Ovary (tissue), 7 donors: ENCODE measurements at regions not wholly inside any gene's neighbourhood (a gene's known extent, or its start where the extent isn't known, plus 50 kb on each side); places are given as distances from the start of the nearest gene placed in this dataset.

ENCODE experiments used
- DNase-seq, 5 donors: peaks; one replicate each; pipeline ENCODE4 v3.0.0-alpha.2; 2019 to 2020
- H3K27ac ChIP-seq, 2 donors: fragments of 200-600 bp; one replicate each; pipeline versions ENCODE4 v1.5.1 to v1.8.0; 2019 to 2022
- H3K27me3 ChIP-seq: fragments of 200-600 bp; one replicate; pipeline ENCODE4 v1.8.0; 2022
- H3K36me3 ChIP-seq: fragments of 200-600 bp; sonication (generic); one replicate; pipeline ENCODE4 v1.5.1; 2019
- H3K4me1 ChIP-seq: one replicate; pipeline ENCODE4 v1.8.1; 2013; ENCODE audit warnings: mild to moderate bottlenecking, moderate library complexity; ENCODE audit not compliant: insufficient read depth
- H3K4me3 ChIP-seq: fragments of 200-600 bp; sonication (generic); one replicate; pipeline ENCODE4 v1.5.1; 2017
- H3K9me3 ChIP-seq, 2 donors: fragments of 200-600 bp in 1 of 2; sonication (generic) in 1 of 2; one replicate each; pipeline versions ENCODE4 v1.5.1 to v1.8.1; 2013 to 2019; ENCODE audit warnings: mild to moderate bottlenecking in 1 of 2, moderate library complexity in 1 of 2
- CTCF ChIP-seq, 3 donors: fragments of 450-650 bp in 2 of 3; fragments of 200-600 bp in 1 of 3; IDR thresholded peaks; one replicate each; pipeline versions ENCODE4 v1.5.1 to v1.8.0; 2016 to 2022; ENCODE audit warnings: antibody characterized with exemption in 3 of 3, mild to moderate bottlenecking in 1 of 3
- EP300 ChIP-seq: sonication (generic); formaldehyde crosslinking; IDR thresholded peaks from one replicate; pipeline ENCODE4 v1.6.1; 2017; ENCODE audit warnings: antibody characterized with exemption
- POLR2A ChIP-seq: fragments of 450-650 bp; IDR thresholded peaks from one replicate; pipeline ENCODE4 v1.6.1; 2017; ENCODE audit warnings: antibody characterized with exemption, mild to moderate bottlenecking, moderate library complexity
- WGBS, 3 donors: extraction: QIAGEN DNeasy Blood & Tissue Kit in 1 of 3; methylation state at CpG; one replicate each; pipeline versions ENCODE4 v1.1.5 to v1.1.7; 2013 to 2017; 5-methylcytosine and 5-hydroxymethylcytosine counted together
- intact Hi-C, 4 donors: fragments of 100-400 bp; cut with DNase I; formaldehyde crosslinking; loops; one replicate each; pipeline versions ENCODE4 v1.11.0 to v1.15.1; 2022 to 2023
- donor health status: DM: no; HTN: no; CAD: no; lungs with moderate emphysema.
- donor health status: DM: no; HTN: no; CAD: no.
- donor health status: Bipolar disorder and iron deficiency.
- donor health status: DM: no; HTN: no; CAD: no.
- donor health status: DM: yes; HTN: yes; CAD: no.

- no peak overlapping the region for H3K27ac ChIP-seq
- no peaks in the 10 kb centered on the region for H3K9me3 ChIP-seq
- no peak for DNase-seq
- H3K27me3 ChIP-seq = no peaks in the 10 kb centered on the region
- H3K4me1 ChIP-seq = no peaks in the 10 kb centered on the region
- no peaks in the 10 kb centered on the region for H3K36me3 ChIP-seq
- intact Hi-C loops = no loop called here
- TF ChIP-seq EP300 = no peak
- no peak for TF ChIP-seq CTCF (IDR thresholded peaks at IDR 0.05)
- TF ChIP-seq POLR2A = no peak
- no peak overlapping the region for H3K4me3 ChIP-seq
- WGBS, 3 donors = 65 to 82% (median 68%) methylated on average over 3 of the region's 3 CpGs
Observed at GRCh38 chr9:71333321-71333720, 211.9 kb upstream of the TRPM3 start.

DNA sequence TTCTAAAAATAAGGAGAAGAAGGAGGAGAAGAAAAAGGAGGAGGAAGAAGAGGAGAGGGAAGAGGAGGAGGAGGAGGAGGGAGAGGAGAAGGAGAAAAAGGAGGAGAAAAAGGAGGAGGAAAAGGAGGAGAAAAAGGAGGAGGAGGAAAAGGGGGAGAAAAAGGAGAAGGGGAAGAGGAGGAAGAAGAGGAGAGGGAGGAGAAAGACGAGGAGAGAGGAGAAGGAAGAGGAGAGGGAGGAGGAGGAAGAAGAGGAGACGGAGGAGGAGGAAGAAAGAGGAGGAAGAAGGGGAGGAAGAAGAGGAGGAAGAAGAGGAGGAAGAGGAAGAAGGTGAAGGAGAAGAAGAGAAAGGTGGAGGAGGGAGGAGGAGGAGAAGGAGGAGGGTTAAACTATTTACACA lies 210.2 kb upstream of the TRPM3 start:
- no peak for DNase-seq
- no peaks in the 10 kb centered on the region for H3K9me3 ChIP-seq
- H3K27me3 ChIP-seq = no peaks in the 10 kb centered on the region
- WGBS, 3 donors = 55 to 68% (median 67%) methylated on average over 2 of the region's 2 CpGs
- no peak overlapping the region for H3K4me3 ChIP-seq
- no peak overlapping the region for H3K27ac ChIP-seq
- no peaks in the 10 kb centered on the region for H3K4me1 ChIP-seq
- intact Hi-C loops = no loop called here
- TF ChIP-seq POLR2A (no peak), CTCF (IDR thresholded peaks at IDR 0.05) (no peak), EP300 (no peak)
- H3K36me3 ChIP-seq = no peaks in the 10 kb centered on the region

GRCh38 chr9:71329873-71330272 lies 208.5 kb upstream of the TRPM3 start:
- 86 to 87% (median 87%) methylated on average over 3 of the region's 3 CpGs for WGBS, 3 donors
- H3K36me3 ChIP-seq = no peaks in the 10 kb centered on the region
- intact Hi-C loops = no loop called here
- no peaks in the 10 kb centered on the region for H3K27me3 ChIP-seq
- H3K4me1 ChIP-seq = no peaks in the 10 kb centered on the region
- no peak overlapping the region for H3K27ac ChIP-seq
- TF ChIP-seq EP300 = no peak
- no peak for TF ChIP-seq CTCF (IDR thresholded peaks at IDR 0.05)
- no peak for TF ChIP-seq POLR2A
- no peak for DNase-seq
- H3K4me3 ChIP-seq = no peak overlapping the region
- no peaks in the 10 kb centered on the region for H3K9me3 ChIP-seq

DNA sequence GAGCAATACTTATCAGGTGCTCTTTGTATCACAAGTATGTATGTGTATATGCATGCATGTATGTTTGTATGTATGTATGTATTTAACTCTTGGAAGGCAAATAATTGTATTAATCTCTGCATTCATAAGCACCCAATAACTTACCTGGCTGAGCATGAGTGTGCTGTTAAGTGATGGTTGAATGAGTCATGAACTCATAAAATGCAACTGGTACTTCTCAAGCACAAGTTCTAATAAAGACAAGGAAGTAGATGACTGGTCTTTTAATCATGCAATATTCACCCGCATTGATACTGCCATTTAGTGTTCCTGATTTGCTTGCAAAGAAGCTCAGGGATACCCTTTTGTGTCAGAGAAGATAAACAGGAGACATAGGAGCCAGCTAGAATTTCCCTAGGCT lies 204.9 kb upstream of the TRPM3 start:
- TF ChIP-seq CTCF (IDR thresholded peaks at IDR 0.05) (no peak), EP300 (no peak), POLR2A (no peak)
- Histone ChIP-seq H3K4me3 (no peak overlapping the region), H3K36me3 (no peaks in the 10 kb centered on the region), H3K27ac (no peak overlapping the region), H3K27me3 (no peaks in the 10 kb centered on the region), H3K4me1 (no peaks in the 10 kb centered on the region), H3K9me3 (no peaks in the 10 kb centered on the region)
- DNase-seq = no peak
- 81 to 94% (median 90%) methylated on average over 1 of the region's 1 CpG for WGBS, 3 donors
- intact Hi-C loops = no loop called here

DNA sequence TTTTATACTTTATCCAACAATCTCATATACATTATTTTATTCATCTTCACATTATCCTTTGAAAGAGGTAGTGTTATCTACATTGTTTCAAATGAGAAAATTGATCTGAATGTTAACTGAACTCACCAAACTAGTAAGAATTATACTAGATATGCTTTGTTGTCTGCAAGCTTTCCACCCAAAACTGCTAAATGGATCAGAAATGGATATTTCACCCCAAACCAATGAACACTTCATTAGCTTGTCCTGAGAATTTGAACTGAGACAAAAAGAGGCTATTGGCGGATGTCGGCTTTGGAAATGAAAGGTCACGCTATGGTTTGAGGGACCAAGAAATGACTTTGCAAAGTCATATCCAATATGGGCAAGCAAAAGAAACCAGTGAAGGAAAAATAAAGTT lies 201.9 kb upstream of the TRPM3 start:
- Histone ChIP-seq H3K27me3 (no peaks in the 10 kb centered on the region), H3K27ac (no peak overlapping the region), H3K4me3 (no peak overlapping the region), H3K9me3 (no peaks in the 10 kb centered on the region), H3K4me1 (no peaks in the 10 kb centered on the region), H3K36me3 (no peaks in the 10 kb centered on the region)
- intact Hi-C loops = no loop called here
- DNase-seq = no peak
- TF ChIP-seq EP300 = no peak
- TF ChIP-seq CTCF (IDR thresholded peaks at IDR 0.05) = no peak
- TF ChIP-seq POLR2A = no peak
- WGBS, 3 donors = 96 to 98% (median 97%) methylated on average over 3 of the region's 3 CpGs
